ENCODE measurements at regions not wholly inside any gene's neighbourhood (a gene's known extent, or its start where the extent isn't known, plus 50 kb on each side); places are given as distances from the start of the nearest gene placed in this dataset.

- peaks cover 4% of the 10 kb centered on the region; the same call in 1 of the 2 replicates for H3K4me1 ChIP-seq (ENCODE audit: insufficient read depth)
- TF ChIP-seq ZNF331 (CRISPR knock-in tag; IDR thresholded peaks at IDR 0.05; ENCODE audit: low read depth) (no peak), NANOG (IDR thresholded peaks at IDR 0.05; ENCODE audit: borderline replicate concordance) (no peak), EZH2 (IDR thresholded peaks at IDR 0.05; ENCODE audit: low read depth, unreplicated experiment) (no peak), REST (IDR thresholded peaks at IDR 0.05; ENCODE audit: unreplicated experiment) (no peak), ETS1 (IDR thresholded peaks at IDR 0.05) (no peak), EZH2phosphoT487 (IDR thresholded peaks at IDR 0.05; ENCODE audit: unreplicated experiment) (no peak), CREB1 (CRISPR knock-in tag; IDR thresholded peaks at IDR 0.05; ENCODE audit: low read depth) (no peak), POLR2AphosphoS5 (IDR thresholded peaks at IDR 0.05; ENCODE audit: low read depth) (no peak), ZNF114 (CRISPR knock-in tag; IDR thresholded peaks at IDR 0.05) (no peak), STAT1 (IDR thresholded peaks at IDR 0.05; ENCODE audit: unreplicated experiment) (no peak), JUNB (IDR thresholded peaks at IDR 0.05; ENCODE audit: unreplicated experiment) (no peak), CTCF (conservative IDR thresholded peaks at IDR 0.05; ENCODE audit: low read depth in 2 of 2) (no peak), ZNF462 (CRISPR knock-in tag; IDR thresholded peaks at IDR 0.05) (no peak)
- H3K36me3 ChIP-seq (ENCODE audit: insufficient read depth): no peaks in the 10 kb centered on the region
- H3K36me3 Mint-ChIP-seq (ENCODE audit: low read depth): no peaks in the 10 kb centered on the region
- H3K9me3 Mint-ChIP-seq: no peaks in the 10 kb centered on the region
- peaks cover 10% of the 10 kb centered on the region for H3K4me1 Mint-ChIP-seq
- no peaks in the 10 kb centered on the region for H3K27me3 Mint-ChIP-seq (ENCODE audit: insufficient read depth, low read depth, poor library complexity)
- no peak overlapping the region for H3K4me3 ChIP-seq
- DNase-seq (ENCODE audit: low spot score) (no peak), ATAC-seq (no peak)
- no peak overlapping the region for H3K27ac ChIP-seq (ENCODE audit: low read depth)
- H3K27me3 ChIP-seq (ENCODE audit: insufficient read depth): no peaks in the 10 kb centered on the region
- H3K79me2 ChIP-seq (replicated peaks; ENCODE audit: insufficient read depth): no peaks in the 10 kb centered on the region
- no peak overlapping the region for H3K27ac Mint-ChIP-seq
- no peaks in the 10 kb centered on the region for H3F3A ChIP-seq (replicated peaks; ENCODE audit: low read depth)
- no peaks in the 10 kb centered on the region for H4K20me1 ChIP-seq (replicated peaks; ENCODE audit: insufficient read depth)
- no peak overlapping the region for H2AFZ ChIP-seq
- no peak overlapping the region for H3K4me2 ChIP-seq
- H3K4me3 Mint-ChIP-seq: no peak overlapping the region
- no peaks in the 10 kb centered on the region for H3K9me2 ChIP-seq (ENCODE audit: insufficient read depth)
Observed at GRCh38 chr4:103403619-103404018, 205.5 kb upstream of the CENPE start.
